NCI-H2107 treated with DMSO at 0.1 percent for 48 hours (cell line): ENCODE measurements at regions not wholly inside any gene's neighbourhood (a gene's known extent, or its start where the extent isn't known, plus 50 kb on each side); places are given as distances from the start of the nearest gene placed in this dataset.
A peak's percentile ranks its signal among the peaks of the same experiment; 100 is the strongest.

ENCODE experiments used
- DNase-seq: peaks from one replicate; lab custom pipeline; 2025; ENCODE audit not compliant: unreplicated experiment; lab: John Stamatoyannopoulos, UW

DNA sequence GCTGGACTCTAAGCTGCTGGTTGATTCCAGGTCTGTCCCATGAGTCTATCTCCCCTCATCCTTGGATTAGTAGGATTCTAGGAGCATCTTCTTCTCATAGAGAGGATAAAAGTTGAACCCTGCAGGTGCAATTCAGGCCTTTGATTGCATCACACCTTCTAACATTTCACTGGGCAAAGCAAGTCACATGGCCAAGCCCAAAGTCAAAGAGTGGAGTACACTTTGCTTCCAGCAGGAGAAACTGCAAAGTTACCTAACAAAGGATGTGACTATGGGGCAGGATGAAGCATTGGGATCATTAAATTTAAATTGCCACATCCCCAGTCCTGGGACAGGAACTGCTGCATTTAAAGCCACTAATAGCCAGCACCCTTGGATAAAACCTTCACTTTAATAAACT lies 51.0 kb upstream of the EGFLAM start:
- DNase-seq = no peak

DNA sequence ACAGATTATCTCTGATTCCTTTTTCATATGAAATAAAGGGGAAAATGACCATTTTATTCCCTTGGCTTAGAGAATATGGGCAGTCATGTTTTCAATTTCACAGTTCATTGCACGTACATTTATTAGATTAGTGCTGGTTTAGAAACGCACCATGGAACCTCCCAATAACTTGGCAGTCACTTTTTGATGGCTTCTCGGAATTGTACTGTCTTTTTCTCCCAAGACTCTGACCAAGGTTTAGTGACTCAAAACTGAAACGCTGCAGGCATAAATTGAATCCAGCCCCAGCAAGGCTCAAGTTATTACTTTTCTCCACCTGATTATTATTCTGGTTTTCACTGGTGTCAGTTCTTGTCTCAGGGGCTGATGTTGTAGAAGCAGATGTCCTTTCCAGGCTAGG lies 55.6 kb upstream of the EGFLAM start:
- DNase-seq = no peak

DNA sequence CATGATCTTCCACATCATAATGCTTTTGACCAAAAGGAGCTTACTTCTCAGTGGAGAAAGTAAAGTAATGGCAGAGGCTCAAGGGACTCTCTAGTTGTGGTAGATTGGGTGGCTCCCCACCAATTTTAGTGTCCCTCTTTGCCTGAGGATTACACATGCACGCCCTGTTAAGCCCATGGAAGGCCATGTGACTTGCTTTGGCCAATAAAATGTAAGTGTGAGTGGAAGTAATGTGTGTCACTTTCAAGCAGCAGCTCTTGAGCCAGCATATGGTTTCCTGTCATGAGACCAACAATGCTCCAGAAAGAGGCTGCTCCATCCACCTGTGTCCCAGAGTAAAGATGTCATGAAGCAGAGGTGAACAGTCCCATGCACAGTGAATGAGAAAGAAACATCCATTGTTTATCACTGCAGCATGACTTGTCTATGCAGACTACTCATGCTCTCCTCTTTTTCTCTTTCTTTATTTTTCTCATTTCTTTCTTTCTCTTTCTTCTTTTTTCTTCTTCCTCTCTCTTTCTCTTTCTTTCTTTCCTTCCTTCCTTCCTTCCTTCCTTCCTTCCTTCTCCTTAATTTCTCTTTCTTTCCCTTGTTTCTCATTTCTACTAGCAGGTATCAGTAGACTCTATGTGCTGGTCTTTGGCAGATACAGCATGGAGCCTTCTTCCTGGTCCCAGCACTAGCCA lies 57.3 kb upstream of the EGFLAM start:
- DNase-seq = no peak

DNA sequence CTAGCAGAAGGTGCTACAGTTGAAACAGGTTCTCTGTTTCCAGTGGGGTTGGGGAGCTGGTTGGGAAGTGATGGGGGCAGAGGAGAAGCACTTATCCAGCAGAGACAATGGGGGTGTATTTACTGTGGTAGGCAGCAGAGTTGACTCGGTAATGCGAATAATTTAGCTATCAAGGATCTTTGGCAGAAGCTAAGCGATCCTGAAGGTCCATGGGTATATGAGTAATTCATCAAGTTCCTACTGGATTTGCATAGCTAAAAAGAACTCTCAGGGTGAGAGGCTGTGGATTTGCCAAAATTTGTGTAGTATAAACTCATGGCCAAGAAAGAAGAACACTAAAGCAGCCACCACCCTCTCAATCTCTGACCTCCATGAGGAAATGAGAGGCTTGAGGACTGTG lies 61.2 kb upstream of the EGFLAM start:
- no peak for DNase-seq

DNA sequence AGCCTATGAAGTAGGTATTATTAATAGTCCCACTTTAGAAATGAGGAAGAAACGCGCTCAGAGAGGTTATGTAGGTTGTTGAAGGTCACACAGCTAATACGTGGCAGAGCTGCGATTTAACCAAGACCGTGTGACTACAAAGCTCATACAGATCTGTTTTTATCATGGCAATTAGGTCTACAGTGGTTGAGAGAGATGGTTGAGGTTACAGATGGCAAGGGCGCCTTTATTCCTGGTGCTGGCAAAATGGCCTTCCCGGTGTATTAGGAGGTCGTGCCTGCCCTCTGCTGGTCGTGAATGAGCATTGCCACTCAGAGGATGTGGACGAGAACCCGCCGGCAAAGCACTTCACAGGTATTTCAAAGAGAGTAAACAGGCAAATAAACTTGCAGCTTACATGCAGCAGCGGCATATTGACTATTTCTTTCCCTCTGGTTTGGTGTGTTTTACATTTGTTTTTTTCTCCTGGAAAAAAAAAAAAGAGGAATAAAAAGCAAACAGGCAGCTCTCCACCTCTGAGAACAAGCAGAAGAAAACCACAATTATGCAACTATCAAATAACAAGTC lies 65.3 kb upstream of the EGFLAM start:
- DNase-seq = peak; percentile 79

DNA sequence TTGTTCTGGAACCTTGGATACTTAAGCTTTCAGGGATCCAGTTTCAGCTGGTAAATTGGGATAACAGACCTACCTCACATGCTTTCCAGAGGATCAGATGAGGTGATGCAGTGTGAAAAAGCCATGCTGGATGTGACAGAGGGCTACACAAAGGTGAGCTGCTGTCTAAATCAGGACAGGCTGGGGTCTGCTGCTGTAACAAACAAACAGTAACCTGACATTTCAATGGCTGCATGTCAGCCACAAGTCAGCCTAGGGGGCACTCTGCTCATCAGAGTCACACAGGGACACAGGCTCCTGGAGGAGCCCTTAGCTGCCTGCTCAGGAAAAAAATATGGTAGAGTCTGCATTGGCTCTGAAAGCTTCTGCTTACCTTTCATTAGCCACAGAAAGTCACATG lies 66.7 kb upstream of the EGFLAM start:
- DNase-seq = no peak

DNA sequence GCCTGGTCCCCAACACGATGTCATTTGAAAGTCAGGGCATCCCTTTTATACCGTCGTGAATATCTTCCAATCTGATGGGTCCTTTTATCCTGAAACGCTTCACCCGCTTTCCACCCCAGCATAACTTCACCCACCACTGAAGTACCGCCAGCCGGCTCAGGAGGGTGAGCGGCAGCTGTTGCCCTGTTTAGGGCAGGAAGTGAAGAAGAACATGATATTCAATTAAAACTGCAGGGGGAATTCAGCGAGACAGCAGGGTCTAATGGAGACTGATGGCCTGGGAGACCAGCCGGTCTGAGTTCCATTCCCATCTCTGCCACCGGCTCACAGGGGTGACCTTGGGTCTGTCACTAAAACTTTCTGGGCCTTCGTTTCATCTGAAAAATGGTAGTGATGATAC lies 68.2 kb upstream of the EGFLAM start:
- DNase-seq = no peak

DNA sequence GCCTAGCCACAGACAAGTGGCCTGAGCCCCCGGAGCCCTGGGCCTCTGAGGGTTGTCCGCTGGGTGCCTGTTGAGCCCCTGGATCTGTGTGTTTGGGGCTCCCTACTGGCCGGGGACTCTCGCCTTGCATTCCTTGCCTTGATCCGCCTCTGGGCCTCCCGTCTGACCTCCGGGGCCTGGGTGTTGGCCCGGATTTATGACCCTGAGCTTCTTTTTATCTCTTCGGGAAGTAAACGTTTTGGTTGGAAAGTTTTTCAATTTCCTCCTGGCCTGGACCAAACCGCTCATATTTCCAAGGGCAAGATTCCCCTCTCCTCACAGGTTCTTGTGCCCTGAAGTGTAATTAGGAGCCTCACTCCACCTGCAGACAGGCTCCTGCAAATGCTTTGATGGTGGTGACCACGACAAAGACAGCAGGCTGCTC lies 69.3 kb upstream of the EGFLAM start:
- DNase-seq = no peak

DNA sequence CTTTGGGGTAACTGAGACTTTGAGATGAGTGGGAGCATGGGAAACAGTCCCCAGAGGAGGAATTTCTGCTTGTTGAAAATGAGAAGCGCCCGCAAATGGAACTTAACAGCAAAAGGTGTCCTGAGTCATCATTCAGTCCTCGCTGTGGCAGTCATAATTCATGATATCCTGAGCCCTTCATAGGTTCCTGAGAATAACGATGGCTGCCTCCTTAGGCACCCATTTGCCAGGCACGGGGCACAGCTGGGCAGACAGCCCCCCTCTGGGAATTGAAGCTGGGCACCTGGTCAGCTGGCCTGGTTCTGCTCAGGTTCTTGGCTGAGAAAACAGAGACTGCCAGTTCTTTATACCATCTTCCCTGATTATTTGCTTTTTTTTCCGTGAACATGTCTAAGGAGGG lies 69.8 kb upstream of the EGFLAM start:
- no peak for DNase-seq

DNA sequence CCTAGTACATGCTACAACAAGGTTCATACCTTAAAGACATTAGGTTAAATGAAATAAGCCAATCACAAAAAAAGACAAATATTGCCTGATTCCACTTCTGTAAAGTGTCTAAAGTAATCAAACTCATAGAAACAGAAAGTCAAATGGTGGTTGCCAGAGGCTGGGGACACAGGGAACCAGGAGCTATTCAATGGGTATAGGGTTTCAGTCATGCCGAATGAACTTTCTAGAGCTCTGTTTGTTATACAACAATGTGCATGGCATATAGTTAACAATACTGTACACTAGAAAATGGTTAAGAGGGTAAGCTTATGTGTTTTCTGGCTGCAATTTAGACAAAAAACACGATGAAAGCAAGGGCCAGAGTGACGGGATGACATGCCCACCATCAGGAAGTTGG lies 70.8 kb upstream of the EGFLAM start:
- peak; percentile 97 for DNase-seq

DNA sequence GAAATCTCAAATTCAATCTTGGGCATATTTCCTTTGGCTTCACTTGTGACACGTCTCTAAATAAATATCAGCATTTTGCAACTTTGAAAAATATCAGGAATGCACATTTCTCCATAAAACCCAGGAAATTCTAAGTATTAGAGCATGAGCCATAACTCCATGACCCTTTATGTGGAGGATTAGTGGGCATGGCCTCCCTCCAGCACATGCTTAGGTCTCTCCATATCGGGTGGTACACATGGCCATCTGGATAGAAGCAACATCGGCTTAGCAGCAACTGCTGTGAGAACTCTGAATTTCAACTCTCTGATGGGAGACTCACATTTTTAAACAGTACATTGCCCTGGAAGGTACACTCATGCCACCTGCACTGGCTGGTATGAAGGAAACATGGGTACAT lies 73.7 kb upstream of the EGFLAM start:
- DNase-seq = no peak

DNA sequence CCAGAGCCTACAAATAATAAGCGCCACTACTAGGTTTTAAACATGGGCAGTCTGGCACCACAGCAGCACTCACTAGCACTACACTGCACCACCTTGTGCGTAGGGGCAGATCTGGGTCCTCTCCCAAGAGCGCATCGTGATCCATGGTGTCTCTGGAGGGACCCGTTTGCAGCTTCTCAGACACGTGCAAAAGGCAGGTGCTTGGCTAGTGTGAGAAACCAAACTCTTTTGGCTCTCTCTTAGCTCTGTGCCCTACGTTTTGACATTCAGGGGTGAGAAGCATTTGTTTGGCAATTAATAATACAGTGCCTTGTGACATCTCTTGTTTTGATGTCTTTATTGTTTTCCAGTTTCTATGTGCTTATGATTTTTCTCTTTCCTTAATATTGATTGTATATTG lies 75.4 kb upstream of the EGFLAM start:
- DNase-seq = no peak

DNA sequence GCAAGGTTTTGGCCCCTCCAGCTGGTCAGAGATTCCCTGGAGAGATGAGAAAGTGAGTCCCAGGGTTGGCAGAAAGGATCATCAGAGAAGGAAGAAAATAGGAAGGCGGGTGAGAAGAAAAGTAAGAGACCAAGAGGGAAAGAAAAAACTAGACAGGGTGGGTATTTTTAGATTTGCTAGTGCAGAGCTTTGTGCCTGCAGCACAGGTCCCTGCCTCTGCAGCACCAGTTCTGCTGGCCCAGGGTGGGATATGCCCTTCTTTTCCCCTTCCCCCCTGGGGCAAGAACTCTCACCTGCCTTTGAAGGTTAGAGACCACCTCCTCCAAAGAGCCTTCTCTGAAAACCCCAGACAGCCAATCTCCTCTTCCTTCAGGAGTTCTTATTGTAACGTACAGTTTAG lies 90.3 kb upstream of the EGFLAM start:
- no peak for DNase-seq

DNA sequence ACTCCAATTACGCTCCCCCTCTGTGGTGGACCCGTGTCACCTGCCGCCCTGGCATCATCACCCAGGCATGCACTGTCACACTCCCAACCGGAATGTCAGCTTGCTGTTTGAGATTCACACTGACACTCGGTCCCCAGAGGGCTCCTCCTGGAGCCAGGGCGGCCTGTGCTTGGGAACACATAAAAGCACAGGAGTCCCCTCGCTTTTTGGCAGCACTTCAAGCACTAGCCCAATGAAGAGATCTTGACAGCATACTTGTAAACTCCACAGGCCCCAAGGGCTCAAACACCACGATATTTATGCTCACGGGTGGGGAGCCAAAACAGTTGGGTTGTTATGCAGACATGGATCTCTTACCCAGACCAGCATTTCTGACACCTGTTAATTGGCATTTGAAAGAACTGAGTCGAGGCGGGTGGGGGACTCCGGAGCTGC lies 90.8 kb upstream of the EGFLAM start:
- DNase-seq = peak; percentile 35

DNA sequence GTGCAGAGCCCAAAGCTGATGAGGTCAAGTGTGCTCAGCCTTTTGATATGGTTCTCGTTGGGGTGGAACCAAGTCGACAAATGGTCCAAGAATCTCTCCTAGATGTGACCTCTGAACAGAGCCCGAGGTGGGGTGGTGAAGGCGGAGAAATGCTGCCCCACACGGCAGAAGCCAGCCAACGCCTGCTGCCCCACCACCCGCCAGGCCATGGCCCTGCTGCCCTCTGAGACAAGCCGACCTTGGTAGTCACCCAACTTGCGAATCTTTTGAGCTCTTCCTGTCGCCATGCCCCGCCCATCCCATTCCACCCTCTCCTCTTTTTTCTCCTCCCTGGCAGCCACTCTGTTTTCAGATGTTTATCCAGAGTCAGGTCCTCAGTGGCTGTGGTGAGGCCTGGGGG lies 91.5 kb upstream of the EGFLAM start:
- no peak for DNase-seq

DNA sequence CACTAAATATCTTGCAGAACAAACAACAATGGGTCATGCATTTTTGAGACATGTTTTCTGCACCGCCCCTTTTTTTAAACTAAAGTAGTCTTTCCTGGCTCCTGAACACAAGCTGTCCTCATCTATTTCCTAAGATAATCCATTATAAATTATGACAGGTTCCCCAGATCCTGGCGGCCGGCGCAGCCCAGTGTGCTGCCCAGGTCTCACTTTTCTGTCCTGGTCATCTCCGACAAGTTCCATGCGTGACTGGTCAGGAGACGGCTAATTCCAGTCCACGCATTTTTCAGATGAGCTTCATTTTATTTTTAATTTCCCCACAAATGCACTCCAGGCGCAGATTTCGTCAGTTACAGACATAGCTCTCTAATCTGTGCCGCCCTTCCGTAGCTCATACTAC lies 92.9 kb upstream of the EGFLAM start:
- DNase-seq = no peak

DNA sequence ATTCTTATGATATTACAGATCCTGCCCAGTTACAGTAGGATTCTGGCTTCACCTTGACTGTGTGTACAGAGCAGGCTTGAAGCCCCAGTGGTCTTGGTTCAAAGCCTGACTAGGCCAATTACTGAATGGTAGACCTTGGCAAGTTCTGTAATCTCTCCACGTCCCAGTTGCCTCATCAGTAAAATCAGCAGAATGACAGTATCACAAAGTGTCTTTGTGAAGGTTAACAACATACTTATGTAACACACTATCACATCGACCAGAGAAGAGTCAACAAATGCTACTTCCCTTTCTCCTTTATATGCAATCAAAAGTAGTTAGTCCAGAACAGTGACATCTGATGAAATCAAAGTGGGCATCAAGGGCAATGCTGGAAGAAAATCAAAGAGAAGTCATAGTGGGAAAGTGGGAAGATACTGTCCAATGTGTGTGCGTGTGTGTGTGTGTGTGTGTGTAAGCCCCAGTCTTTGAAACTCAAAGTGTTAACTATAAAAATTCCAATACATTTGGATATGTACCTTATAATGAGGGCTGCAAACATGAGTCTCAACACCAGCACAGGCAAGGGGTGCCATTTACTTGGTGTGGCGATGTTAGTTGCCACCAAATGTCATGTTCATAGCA lies 93.5 kb upstream of the EGFLAM start:
- no peak for DNase-seq

DNA sequence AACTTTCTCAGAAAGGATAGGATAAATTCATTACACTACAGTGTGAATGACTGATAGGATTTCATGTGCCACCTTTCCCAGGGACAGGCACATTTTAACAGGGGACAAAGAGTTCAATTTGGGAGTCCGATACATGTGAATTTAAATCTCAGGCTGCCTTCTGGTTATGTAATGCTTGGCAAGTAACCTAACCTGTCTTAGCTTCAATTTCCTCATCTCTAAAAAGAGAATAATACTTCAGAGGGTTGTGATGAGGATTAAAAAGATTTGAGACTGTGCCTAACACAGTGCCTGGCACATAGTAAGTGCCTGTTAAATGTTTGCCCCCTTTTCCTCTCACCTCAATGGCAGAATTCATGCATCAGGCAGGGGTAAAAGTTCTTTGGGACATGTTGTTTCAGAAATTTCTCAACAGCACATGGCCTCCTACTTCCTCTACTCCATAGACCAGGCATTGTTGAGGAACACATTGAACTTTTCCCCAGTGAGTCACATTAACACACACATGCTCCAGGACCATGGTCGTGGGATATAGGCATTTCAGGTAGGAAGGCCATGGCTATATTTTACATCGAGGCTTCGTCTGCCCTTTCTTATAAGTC lies 94.6 kb upstream of the EGFLAM start:
- no peak for DNase-seq

DNA sequence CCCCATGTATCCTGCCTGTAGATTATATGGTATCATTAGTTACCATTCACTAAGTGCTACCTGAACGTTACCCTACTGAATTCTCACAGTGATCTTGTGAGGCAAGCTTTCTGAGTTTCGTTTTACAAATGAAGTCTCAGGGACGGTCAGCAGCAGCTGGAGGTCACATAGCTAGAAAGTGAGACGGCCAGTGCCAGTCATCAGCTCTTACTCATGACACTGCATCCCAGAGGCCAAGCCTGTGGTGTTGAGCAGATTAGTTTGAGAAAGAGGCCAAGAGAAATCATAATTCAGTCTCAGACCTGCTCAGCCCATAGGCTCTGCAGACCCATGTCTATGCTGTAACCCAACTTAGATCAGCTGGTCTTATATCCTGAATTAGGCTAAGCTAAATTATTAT lies 95.7 kb upstream of the EGFLAM start:
- no peak for DNase-seq

DNA sequence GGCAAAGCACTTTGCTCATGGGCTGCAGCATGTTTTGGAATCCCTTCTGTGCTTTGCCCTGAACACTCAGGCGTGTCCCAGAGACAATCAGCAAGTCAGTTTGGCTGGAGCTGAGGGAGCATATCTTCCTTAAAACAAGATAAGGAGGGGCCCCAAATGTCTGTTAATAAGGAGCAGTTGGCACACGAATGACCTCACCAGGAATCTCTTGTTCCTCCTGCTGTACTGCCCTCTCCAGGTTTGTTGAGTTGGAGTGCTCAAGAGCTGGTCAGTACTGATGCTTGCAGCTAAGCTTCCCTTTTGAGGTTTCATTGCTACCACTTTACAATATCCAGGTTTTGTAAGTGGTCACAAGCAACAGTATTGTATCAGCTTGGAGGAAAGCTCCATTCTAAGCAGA lies 101.3 kb upstream of the EGFLAM start:
- no peak for DNase-seq

DNA sequence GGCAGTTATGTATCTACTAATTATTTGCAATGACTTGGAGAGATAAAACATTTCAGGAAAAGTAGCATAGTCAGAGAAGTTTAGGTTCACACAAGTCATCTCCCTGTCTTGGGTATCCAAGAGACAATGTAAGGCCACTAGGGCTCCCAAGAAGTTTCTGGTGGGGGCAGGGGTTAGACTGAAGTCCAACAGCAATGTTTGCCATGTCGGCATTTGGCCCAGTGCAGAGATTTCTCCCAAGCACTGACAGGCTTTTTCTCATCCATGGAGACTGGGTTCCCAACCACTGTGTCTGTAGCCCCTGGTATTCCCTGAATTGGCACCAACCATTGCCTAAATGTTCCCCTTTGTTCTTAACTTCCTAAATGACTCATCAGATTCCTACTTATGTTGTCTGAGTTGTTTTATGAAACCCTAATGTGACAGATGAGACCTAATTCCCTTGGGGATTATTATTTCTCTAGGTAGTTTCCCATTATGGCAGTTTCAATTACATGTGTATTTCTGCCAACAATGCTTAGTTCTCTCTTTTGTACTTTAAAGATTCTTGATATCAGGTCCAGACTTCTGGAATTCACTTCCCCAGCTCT lies 103.6 kb upstream of the EGFLAM start:
- DNase-seq = no peak

DNA sequence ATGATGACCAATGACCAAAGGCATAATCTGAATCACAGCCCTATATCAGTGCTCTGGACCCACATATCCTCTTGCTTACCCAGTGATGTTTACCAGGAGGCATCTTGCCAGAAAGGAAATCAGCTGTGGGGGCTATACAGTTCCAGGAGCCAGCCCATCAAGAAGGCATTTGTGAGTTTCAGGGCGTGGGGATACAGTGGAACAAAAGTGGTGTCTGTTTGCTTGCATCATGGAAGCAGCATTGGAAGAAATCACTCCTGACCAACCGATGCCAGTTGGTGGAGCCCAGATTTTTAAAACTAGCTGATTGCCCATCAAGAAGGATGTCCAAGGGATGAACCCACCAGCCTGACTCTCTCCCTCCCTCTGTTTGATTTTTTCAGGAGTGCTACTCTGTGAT lies 106.5 kb upstream of the EGFLAM start:
- DNase-seq = no peak
